Neural cell (in vitro differentiated cells): ENCODE measurements at regions not wholly inside any gene's neighbourhood (a gene's known extent, or its start where the extent isn't known, plus 50 kb on each side); places are given as distances from the start of the nearest gene placed in this dataset.
"Not testable (repeated sequence)": the region's sequence is repeated elsewhere in the genome, so short reads cannot be mapped to it uniquely, and the experiment has no call there.

ENCODE experiments used
- EP300 ChIP-seq: fragments of 450-650 bp; conservative IDR thresholded peaks from 2 replicates; pipeline ENCODE4 v1.6.1; 2014; ENCODE audit warnings: antibody characterized with exemption, mild to moderate bottlenecking, moderate library complexity; ENCODE audit not compliant: poor library complexity, severe bottlenecking
- POLR2AphosphoS5 ChIP-seq: IDR thresholded peaks from 2 replicates; pipeline ENCODE4 v1.6.1; 2012
- TF ChIP-seq, protein P1 (sequence below): fragments of 450-650 bp; IDR thresholded peaks from 2 replicates; pipeline ENCODE4 v1.5.1; 2014; ENCODE audit warnings: antibody characterized with exemption, mild to moderate bottlenecking, moderate library complexity; ENCODE audit not compliant: poor library complexity, severe bottlenecking
- TF ChIP-seq, protein P2 (sequence below): IDR thresholded peaks from 2 replicates; pipeline ENCODE4 v1.6.1; 2012; ENCODE audit warnings: borderline replicate concordance

DNA sequence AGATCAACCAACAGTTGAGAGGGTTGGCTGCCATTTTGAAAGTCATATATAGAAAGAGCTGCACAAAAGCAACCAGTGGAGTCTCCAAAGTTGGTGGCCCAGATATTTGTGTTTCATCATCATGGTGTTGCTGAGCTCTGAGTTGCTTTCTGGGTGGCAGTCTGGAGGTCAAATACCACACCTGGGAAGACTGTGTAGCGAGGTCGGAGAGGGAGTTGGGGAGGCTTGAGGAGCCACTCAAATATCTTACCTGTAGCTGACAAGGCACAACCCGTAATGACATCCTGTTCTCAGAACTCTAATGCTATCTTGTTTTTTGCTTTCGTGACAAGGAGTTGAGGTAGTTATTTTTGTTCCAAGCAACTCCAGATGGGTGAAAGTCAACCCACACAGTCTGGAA is 100.4 kb downstream of the NPIPB5 start:
- TF ChIP-seq, protein P1, sequence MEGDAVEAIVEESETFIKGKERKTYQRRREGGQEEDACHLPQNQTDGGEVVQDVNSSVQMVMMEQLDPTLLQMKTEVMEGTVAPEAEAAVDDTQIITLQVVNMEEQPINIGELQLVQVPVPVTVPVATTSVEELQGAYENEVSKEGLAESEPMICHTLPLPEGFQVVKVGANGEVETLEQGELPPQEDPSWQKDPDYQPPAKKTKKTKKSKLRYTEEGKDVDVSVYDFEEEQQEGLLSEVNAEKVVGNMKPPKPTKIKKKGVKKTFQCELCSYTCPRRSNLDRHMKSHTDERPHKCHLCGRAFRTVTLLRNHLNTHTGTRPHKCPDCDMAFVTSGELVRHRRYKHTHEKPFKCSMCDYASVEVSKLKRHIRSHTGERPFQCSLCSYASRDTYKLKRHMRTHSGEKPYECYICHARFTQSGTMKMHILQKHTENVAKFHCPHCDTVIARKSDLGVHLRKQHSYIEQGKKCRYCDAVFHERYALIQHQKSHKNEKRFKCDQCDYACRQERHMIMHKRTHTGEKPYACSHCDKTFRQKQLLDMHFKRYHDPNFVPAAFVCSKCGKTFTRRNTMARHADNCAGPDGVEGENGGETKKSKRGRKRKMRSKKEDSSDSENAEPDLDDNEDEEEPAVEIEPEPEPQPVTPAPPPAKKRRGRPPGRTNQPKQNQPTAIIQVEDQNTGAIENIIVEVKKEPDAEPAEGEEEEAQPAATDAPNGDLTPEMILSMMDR = not testable (repeated sequence)
- TF ChIP-seq POLR2AphosphoS5, EP300: not testable (repeated sequence)
- TF ChIP-seq, protein P2, sequence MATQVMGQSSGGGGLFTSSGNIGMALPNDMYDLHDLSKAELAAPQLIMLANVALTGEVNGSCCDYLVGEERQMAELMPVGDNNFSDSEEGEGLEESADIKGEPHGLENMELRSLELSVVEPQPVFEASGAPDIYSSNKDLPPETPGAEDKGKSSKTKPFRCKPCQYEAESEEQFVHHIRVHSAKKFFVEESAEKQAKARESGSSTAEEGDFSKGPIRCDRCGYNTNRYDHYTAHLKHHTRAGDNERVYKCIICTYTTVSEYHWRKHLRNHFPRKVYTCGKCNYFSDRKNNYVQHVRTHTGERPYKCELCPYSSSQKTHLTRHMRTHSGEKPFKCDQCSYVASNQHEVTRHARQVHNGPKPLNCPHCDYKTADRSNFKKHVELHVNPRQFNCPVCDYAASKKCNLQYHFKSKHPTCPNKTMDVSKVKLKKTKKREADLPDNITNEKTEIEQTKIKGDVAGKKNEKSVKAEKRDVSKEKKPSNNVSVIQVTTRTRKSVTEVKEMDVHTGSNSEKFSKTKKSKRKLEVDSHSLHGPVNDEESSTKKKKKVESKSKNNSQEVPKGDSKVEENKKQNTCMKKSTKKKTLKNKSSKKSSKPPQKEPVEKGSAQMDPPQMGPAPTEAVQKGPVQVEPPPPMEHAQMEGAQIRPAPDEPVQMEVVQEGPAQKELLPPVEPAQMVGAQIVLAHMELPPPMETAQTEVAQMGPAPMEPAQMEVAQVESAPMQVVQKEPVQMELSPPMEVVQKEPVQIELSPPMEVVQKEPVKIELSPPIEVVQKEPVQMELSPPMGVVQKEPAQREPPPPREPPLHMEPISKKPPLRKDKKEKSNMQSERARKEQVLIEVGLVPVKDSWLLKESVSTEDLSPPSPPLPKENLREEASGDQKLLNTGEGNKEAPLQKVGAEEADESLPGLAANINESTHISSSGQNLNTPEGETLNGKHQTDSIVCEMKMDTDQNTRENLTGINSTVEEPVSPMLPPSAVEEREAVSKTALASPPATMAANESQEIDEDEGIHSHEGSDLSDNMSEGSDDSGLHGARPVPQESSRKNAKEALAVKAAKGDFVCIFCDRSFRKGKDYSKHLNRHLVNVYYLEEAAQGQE = not testable (repeated sequence)
